GM21737 (cell line): ENCODE measurements at regions not wholly inside any gene's neighbourhood (a gene's known extent, or its start where the extent isn't known, plus 50 kb on each side); places are given as distances from the start of the nearest gene placed in this dataset.

Source experiments
- ATAC-seq: cut with Tn5 transposase; IDR thresholded peaks from one replicate; pipeline ENCODE4 v1.9.1; 2021; ENCODE audit warnings: mild to moderate bottlenecking, moderate library complexity; ENCODE audit not compliant: unreplicated experiment

GRCh38 chr9:89874351-89875321 is 269.8 kb downstream of the GADD45G start:
- no peak for ATAC-seq

GRCh38 chr9:89877051-89878002 is 272.5 kb downstream of the GADD45G start:
- no peak for ATAC-seq

- no peak for ATAC-seq
These were observed 273.2 kb downstream of the GADD45G start for GRCh38 chr9:89878003-89878411.

- ATAC-seq: no peak
These were observed 273.9 kb downstream of the GADD45G start for GRCh38 chr9:89878687-89879086.

GRCh38 chr9:89879276-89879675 is 274.5 kb downstream of the GADD45G start:
- no peak for ATAC-seq

GRCh38 chr9:89879701-89880100 is 274.9 kb downstream of the GADD45G start:
- ATAC-seq: no peak

GRCh38 chr9:89880161-89880560 is 275.3 kb downstream of the GADD45G start:
- no peak for ATAC-seq

GRCh38 chr9:89880721-89881120 is 275.9 kb downstream of the GADD45G start:
- ATAC-seq: no peak

- no peak for ATAC-seq
These were observed 276.6 kb downstream of the GADD45G start for GRCh38 chr9:89881431-89881830.

GRCh38 chr9:89882930-89883361 is 278.1 kb downstream of the GADD45G start:
- ATAC-seq: no peak

- no peak for ATAC-seq
These were observed 278.9 kb downstream of the GADD45G start for GRCh38 chr9:89883401-89884341.

- ATAC-seq: no peak
These were observed 279.7 kb downstream of the GADD45G start for GRCh38 chr9:89884356-89885083.

- ATAC-seq: no peak
These were observed 280.3 kb downstream of the GADD45G start for GRCh38 chr9:89885156-89885555.

GRCh38 chr9:89886281-89886700 is 281.5 kb downstream of the GADD45G start:
- no peak for ATAC-seq

GRCh38 chr9:89887286-89887685 is 282.5 kb downstream of the GADD45G start:
- no peak for ATAC-seq

- no peak for ATAC-seq
These were observed 283.4 kb downstream of the GADD45G start for GRCh38 chr9:89888233-89888632.

GRCh38 chr9:89888677-89889076 is 283.9 kb downstream of the GADD45G start:
- ATAC-seq: no peak

GRCh38 chr9:89889865-89890264 is 285.1 kb downstream of the GADD45G start:
- no peak for ATAC-seq

GRCh38 chr9:89890326-89890980 is 285.6 kb downstream of the GADD45G start:
- no peak for ATAC-seq
